Spleen (tissue), 11 donors: ENCODE measurements at regions not wholly inside any gene's neighbourhood (a gene's known extent, or its start where the extent isn't known, plus 50 kb on each side); places are given as distances from the start of the nearest gene placed in this dataset.

Experiments used
- DNase-seq: peaks from one replicate; pipeline ENCODE4 v3.0.0-alpha.2; 2020
- H3K27ac ChIP-seq, 8 donors: fragments of 200-600 bp; sonication (generic) in 7 of 8; 1 replicate in 4 of 8; 2 replicates in 4 of 8; pipeline versions ENCODE4 v1.5.0 to v1.8.0; 2016 to 2021; ENCODE audit warnings: inconsistent platforms in 4 of 8, mild to moderate bottlenecking in 4 of 8, moderate library complexity in 1 of 8
- H3K27me3 ChIP-seq, 7 donors: fragments of 200-600 bp; sonication (generic) in 6 of 7; replicated peaks in 1 of 7; 1 replicate in 4 of 7; 2 replicates in 3 of 7; pipeline versions ENCODE4 v1.5.0 to v1.8.0; 2016 to 2021; ENCODE audit warnings: inconsistent platforms in 3 of 7, mild to moderate bottlenecking in 1 of 7
- H3K36me3 ChIP-seq, 6 donors: fragments of 200-600 bp; sonication (generic) in 5 of 6; 1 replicate in 4 of 6; 2 replicates in 2 of 6; pipeline versions ENCODE4 v1.5.0 to v1.8.0; 2016 to 2021; ENCODE audit warnings: inconsistent platforms in 2 of 6
- H3K4me1 ChIP-seq, 6 donors: fragments of 200-600 bp; sonication (generic) in 5 of 6; 1 replicate in 3 of 6; 2 replicates in 3 of 6; pipeline versions ENCODE4 v1.5.0 to v1.8.0; 2016 to 2021; ENCODE audit warnings: inconsistent platforms in 3 of 6
- H3K4me3 ChIP-seq, 8 donors: fragments of 200-600 bp; sonication (generic) in 7 of 8; 1 replicate in 4 of 8; 2 replicates in 4 of 8; pipeline versions ENCODE4 v1.5.0 to v1.8.0; 2016 to 2021; ENCODE audit warnings: inconsistent platforms in 4 of 8, mild to moderate bottlenecking in 4 of 8, moderate library complexity in 2 of 8
- H3K9me3 ChIP-seq, 8 donors: fragments of 200-600 bp; sonication (generic) in 7 of 8; 1 replicate in 4 of 8; 2 replicates in 4 of 8; pipeline versions ENCODE4 v1.5.0 to v1.8.0; 2016 to 2021; ENCODE audit warnings: inconsistent platforms in 4 of 8
- POLR2A ChIP-seq, 3 donors: fragments of 450-650 bp; IDR thresholded peaks; one replicate each; pipeline ENCODE4 v1.5.1; 2017; ENCODE audit warnings: antibody characterized with exemption in 3 of 3, mild to moderate bottlenecking in 1 of 3
- POLR2AphosphoS5 ChIP-seq, 3 donors: sonication (generic); formaldehyde crosslinking; IDR thresholded peaks; one replicate each; pipeline ENCODE4 v1.5.1; 2017; ENCODE audit warnings: antibody characterized with exemption in 3 of 3
- WGBS, 5 donors: extraction: QIAGEN DNeasy Blood & Tissue Kit in 3 of 5; methylation state at CpG; one replicate each; pipeline versions ENCODE4 v1.1.5 to v1.1.7; 2013 to 2018; 5-methylcytosine and 5-hydroxymethylcytosine counted together
- intact Hi-C: fragments of 100-400 bp; cut with DNase I; formaldehyde crosslinking; loops from one replicate; pipeline ENCODE4 v1.15.0; 2023; ENCODE audit warnings: low total_unique reads
- TF ChIP-seq, protein P1 (sequence below), 11 experiments: fragments of 200-600 bp in 7 of 11; fragments of 450-650 bp in 4 of 11; sonication (generic) in 4 of 11; IDR thresholded peaks in 8 of 11; conservative IDR thresholded peaks in 3 of 11; 1 replicate in 7 of 11; 2 replicates in 4 of 11; pipeline versions ENCODE4 v1.4.0 to v1.8.0; 2016 to 2021; ENCODE audit warnings: antibody characterized with exemption in 11 of 11, inconsistent platforms in 4 of 11, mild to moderate bottlenecking in 1 of 11
- donor health status: healthy with polysubstance abuse.
- donor health status: DM: no; HTN: no; CAD: no; lungs with moderate emphysema.
- donor health status: DM: no; HTN: no; CAD: no.
- donor health status: Bipolar disorder and iron deficiency.
- donor health status: healthy.
- donor health status: DM: no; HTN: no; CAD: no.
- donor health status: DM: yes; HTN: yes; CAD: no.

GRCh38 chr1:201612645-201613044 lies 73.7 kb downstream of the NAV1 start:
- no peak for DNase-seq
- Histone ChIP-seq H3K4me1 (peaks cover 0 to 12% (median 3%) of the 10 kb centered on the region in 6 donors), H3K9me3 (no peaks in the 10 kb centered on the region), H3K36me3 (no peaks in the 10 kb centered on the region), H3K27ac (no peak overlapping the region), H3K4me3 (no peak overlapping the region), H3K27me3 (peaks cover 0 to 6% (median 0%) of the 10 kb centered on the region in 7 donors)
- intact Hi-C loops = no loop called here
- TF ChIP-seq POLR2AphosphoS5 (IDR thresholded peaks at IDR 0.05) (no peak), POLR2A (IDR thresholded peaks at IDR 0.05) (no peak)
- TF ChIP-seq, protein P1, sequence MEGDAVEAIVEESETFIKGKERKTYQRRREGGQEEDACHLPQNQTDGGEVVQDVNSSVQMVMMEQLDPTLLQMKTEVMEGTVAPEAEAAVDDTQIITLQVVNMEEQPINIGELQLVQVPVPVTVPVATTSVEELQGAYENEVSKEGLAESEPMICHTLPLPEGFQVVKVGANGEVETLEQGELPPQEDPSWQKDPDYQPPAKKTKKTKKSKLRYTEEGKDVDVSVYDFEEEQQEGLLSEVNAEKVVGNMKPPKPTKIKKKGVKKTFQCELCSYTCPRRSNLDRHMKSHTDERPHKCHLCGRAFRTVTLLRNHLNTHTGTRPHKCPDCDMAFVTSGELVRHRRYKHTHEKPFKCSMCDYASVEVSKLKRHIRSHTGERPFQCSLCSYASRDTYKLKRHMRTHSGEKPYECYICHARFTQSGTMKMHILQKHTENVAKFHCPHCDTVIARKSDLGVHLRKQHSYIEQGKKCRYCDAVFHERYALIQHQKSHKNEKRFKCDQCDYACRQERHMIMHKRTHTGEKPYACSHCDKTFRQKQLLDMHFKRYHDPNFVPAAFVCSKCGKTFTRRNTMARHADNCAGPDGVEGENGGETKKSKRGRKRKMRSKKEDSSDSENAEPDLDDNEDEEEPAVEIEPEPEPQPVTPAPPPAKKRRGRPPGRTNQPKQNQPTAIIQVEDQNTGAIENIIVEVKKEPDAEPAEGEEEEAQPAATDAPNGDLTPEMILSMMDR (IDR thresholded peaks at IDR 0.05 in 8 of 11, conservative IDR thresholded peaks at IDR 0.05 in 3 of 11) = no peak
- 60 to 79% (median 72%) methylated on average over 4 of the region's 4 CpGs for WGBS, 5 donors

GRCh38 chr1:201614262-201615015 lies 75.5 kb downstream of the NAV1 start:
- H3K27me3 ChIP-seq = peaks cover 0 to 6% (median 0%) of the 10 kb centered on the region in 7 donors
- H3K4me3 ChIP-seq = no peak overlapping the region
- no peak for DNase-seq
- H3K9me3 ChIP-seq = no peaks in the 10 kb centered on the region
- no peak overlapping the region for H3K27ac ChIP-seq
- 27 to 39% (median 33%) methylated on average over 14 to 22 of the region's 22 CpGs for WGBS, 5 donors
- intact Hi-C loops = no loop called here
- peaks cover 0 to 12% (median 3%) of the 10 kb centered on the region in 6 donors for H3K4me1 ChIP-seq
- H3K36me3 ChIP-seq = no peaks in the 10 kb centered on the region
- TF ChIP-seq, protein P1 (IDR thresholded peaks at IDR 0.05 in 8 of 11, conservative IDR thresholded peaks at IDR 0.05 in 3 of 11) = no peak
- TF ChIP-seq POLR2A (IDR thresholded peaks at IDR 0.05) = no peak
- peak in 1 of 3 donors; percentile 43 for TF ChIP-seq POLR2AphosphoS5 (IDR thresholded peaks at IDR 0.05)

DNA sequence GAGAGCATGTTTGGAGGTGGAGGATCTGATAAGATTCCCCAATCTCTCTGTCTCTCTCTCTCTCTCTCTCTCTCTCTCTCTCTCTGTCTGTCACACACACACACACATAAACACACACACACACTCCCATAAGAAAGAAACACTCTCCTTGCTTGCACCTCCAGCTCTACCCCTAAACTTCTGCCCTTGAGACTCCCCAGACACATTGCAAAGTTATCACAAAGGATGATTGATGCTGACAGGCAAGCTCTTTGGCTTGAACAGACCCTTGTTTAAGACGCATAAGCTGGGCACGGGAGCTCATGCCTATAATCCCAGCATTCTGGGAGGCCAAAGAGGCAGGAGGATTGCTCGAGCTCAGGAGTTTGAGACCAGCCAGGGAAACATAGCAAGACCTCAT lies 78.2 kb downstream of the NAV1 start:
- no peak overlapping the region for H3K27ac ChIP-seq
- TF ChIP-seq POLR2A (IDR thresholded peaks at IDR 0.05) (no peak), POLR2AphosphoS5 (IDR thresholded peaks at IDR 0.05) (no peak)
- TF ChIP-seq, protein P1 (IDR thresholded peaks at IDR 0.05 in 8 of 11, conservative IDR thresholded peaks at IDR 0.05 in 3 of 11) = no peak
- H3K36me3 ChIP-seq = no peaks in the 10 kb centered on the region
- H3K9me3 ChIP-seq = no peaks in the 10 kb centered on the region
- peaks cover 0 to 12% (median 3%) of the 10 kb centered on the region in 6 donors for H3K4me1 ChIP-seq
- DNase-seq = no peak
- peaks cover 0 to 6% (median 0%) of the 10 kb centered on the region in 7 donors for H3K27me3 ChIP-seq
- 66 to 88% (median 82%) methylated on average over 3 of the region's 3 CpGs for WGBS, 5 donors
- H3K4me3 ChIP-seq = no peak overlapping the region
- intact Hi-C loops = no loop called here

DNA sequence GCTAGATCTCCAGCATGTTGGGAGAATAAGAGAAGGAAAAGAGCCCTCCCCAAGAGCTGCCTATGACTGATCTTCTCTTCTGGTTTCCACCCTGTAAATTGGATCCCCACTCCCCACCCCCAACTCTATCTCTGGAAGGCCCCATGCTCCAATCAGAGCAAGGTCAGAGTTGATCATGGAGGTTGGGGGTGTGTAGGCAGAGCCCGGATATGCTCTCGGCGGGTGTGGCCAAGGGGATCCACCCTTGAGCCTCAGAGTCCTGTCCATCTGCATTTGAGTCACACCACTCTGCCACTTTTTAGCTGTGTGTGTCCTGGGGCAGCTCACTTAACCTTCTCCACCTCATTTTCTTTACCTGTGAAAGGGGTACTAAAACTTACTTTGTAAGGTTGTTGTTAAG lies 79.5 kb downstream of the NAV1 start:
- TF ChIP-seq POLR2AphosphoS5 (IDR thresholded peaks at IDR 0.05) = no peak
- WGBS, 5 donors = 79 to 93% (median 87%) methylated on average over 2 to 3 of the region's 3 CpGs
- intact Hi-C loops = no loop called here

More for the DNA sequence above, 79.5 kb downstream of the NAV1 start:
- no peak overlapping the region for H3K4me3 ChIP-seq
- peaks cover 0 to 6% (median 0%) of the 10 kb centered on the region in 6 donors for H3K36me3 ChIP-seq
- peaks cover 0 to 6% (median 0%) of the 10 kb centered on the region in 7 donors for H3K27me3 ChIP-seq
- no peaks in the 10 kb centered on the region for H3K9me3 ChIP-seq
- peaks cover 0 to 21% (median 3%) of the 10 kb centered on the region in 6 donors for H3K4me1 ChIP-seq
- H3K27ac ChIP-seq = no peak overlapping the region
- DNase-seq = no peak
